Gastroesophageal sphincter (tissue), 3 donors: ENCODE measurements at regions not wholly inside any gene's neighbourhood (a gene's known extent, or its start where the extent isn't known, plus 50 kb on each side); places are given as distances from the start of the nearest gene placed in this dataset.

Experiments
- EP300 ChIP-seq: sonication (generic); formaldehyde crosslinking; IDR thresholded peaks from one replicate; pipeline ENCODE4 v1.6.1; 2017; ENCODE audit warnings: antibody characterized with exemption, mild to moderate bottlenecking
- POLR2A ChIP-seq, 2 donors: fragments of 450-650 bp; IDR thresholded peaks; one replicate each; pipeline ENCODE4 v1.6.1; 2017; ENCODE audit warnings: antibody characterized with exemption in 2 of 2, mild to moderate bottlenecking in 2 of 2, moderate library complexity in 1 of 2
- POLR2AphosphoS5 ChIP-seq: sonication (generic); formaldehyde crosslinking; IDR thresholded peaks from one replicate; pipeline ENCODE4 v1.6.1; 2017; ENCODE audit warnings: antibody characterized with exemption
- TF ChIP-seq, protein P1 (sequence below), 4 experiments: fragments of 200-600 bp in 2 of 4; fragments of 450-650 bp in 2 of 4; sonication (generic) in 1 of 4; IDR thresholded peaks; one replicate each; pipeline ENCODE4 v1.5.1; 2017 to 2019; ENCODE audit warnings: antibody characterized with exemption in 4 of 4, mild to moderate bottlenecking in 2 of 4, moderate library complexity in 2 of 4

DNA sequence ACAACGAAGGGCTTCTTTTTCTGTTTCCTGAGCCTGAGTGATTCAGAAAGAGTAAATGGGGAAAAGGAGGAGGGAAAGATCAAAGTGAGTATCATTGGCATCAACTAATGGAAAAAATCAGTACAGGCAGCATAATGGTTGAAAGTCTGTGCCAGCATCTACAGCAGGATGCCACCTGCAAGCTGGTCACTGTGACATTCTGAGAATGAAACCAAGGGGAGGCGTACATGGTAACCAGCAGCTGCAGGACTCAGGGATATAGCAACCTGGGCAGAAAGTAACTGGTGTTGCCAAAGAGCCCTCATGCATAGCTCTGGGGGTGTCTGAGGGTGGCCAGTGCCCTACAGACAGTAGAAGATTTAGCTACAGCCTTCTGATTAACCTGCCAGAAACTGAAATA lies 305.9 kb downstream of the BRINP2 start:
- TF ChIP-seq, protein P1, sequence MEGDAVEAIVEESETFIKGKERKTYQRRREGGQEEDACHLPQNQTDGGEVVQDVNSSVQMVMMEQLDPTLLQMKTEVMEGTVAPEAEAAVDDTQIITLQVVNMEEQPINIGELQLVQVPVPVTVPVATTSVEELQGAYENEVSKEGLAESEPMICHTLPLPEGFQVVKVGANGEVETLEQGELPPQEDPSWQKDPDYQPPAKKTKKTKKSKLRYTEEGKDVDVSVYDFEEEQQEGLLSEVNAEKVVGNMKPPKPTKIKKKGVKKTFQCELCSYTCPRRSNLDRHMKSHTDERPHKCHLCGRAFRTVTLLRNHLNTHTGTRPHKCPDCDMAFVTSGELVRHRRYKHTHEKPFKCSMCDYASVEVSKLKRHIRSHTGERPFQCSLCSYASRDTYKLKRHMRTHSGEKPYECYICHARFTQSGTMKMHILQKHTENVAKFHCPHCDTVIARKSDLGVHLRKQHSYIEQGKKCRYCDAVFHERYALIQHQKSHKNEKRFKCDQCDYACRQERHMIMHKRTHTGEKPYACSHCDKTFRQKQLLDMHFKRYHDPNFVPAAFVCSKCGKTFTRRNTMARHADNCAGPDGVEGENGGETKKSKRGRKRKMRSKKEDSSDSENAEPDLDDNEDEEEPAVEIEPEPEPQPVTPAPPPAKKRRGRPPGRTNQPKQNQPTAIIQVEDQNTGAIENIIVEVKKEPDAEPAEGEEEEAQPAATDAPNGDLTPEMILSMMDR (IDR thresholded peaks at IDR 0.05), result no peak
- TF ChIP-seq POLR2A (IDR thresholded peaks at IDR 0.05) (no peak), POLR2AphosphoS5 (no peak), EP300 (no peak)
